WERI-Rb-1 (cell line): ENCODE measurements at regions not wholly inside any gene's neighbourhood (a gene's known extent, or its start where the extent isn't known, plus 50 kb on each side); places are given as distances from the start of the nearest gene placed in this dataset.
"Not testable (repeated sequence)": the region's sequence is repeated elsewhere in the genome, so short reads cannot be mapped to it uniquely, and the experiment has no call there.

ENCODE experiments used
- DNase-seq: peaks from one replicate; pipeline ENCODE4 v3.0.0-alpha.2; 2020
- H3K27ac ChIP-seq: fragments of 250-450 bp; sonication (Bioruptor Pico); 2 replicates; pipeline ENCODE4 v1.5.1; 2020; ENCODE audit warnings: mild to moderate bottlenecking, moderate library complexity
- H3K27me3 ChIP-seq: fragments of 250-450 bp; sonication (Bioruptor Pico); 2 replicates; pipeline ENCODE4 v1.5.1; 2021; ENCODE audit warnings: mild to moderate bottlenecking, low read depth, moderate library complexity; ENCODE audit not compliant: insufficient read depth, severe bottlenecking
- H3K36me3 ChIP-seq: fragments of 250-450 bp; sonication (Bioruptor Pico); 2 replicates; pipeline ENCODE4 v1.5.1; 2020; ENCODE audit warnings: mild to moderate bottlenecking, moderate library complexity
- H3K4me3 ChIP-seq: 2 replicates; pipeline ENCODE4 v1.5.1; 2011; ENCODE audit warnings: low read depth, mild to moderate bottlenecking, control low read depth, low read length
- H3K9me3 ChIP-seq: fragments of 250-450 bp; sonication (Bioruptor Pico); 2 replicates; pipeline ENCODE4 v1.5.1; 2021; ENCODE audit warnings: mild to moderate bottlenecking, moderate library complexity; ENCODE audit not compliant: severe bottlenecking
- TF ChIP-seq, protein P1 (sequence below): IDR thresholded peaks from 2 replicates; pipeline ENCODE4 v1.5.1; 2011; ENCODE audit warnings: low read depth, mild to moderate bottlenecking, control low read depth, inconsistent platforms, low read length

DNA sequence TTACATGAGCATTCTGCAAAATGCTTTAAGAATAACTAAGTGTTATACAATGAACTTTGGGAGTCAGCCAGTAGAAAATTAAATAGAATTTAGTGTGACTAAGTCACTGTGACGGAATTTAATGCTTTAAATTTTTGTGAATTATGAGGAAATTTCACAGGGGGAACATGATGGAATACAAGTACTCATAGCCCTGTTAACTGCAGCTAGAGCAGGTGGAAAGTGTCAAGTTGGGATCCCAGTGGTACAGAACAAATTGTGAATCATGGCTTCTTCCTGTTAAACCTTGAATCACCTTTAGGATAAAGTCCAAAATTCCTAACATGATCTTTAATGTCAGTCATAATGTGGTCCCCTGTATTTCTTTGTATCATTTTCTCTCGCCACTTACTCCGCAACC is 212.2 kb upstream of the CENPE start:
- H3K9me3 ChIP-seq = no peaks in the 10 kb centered on the region

DNA sequence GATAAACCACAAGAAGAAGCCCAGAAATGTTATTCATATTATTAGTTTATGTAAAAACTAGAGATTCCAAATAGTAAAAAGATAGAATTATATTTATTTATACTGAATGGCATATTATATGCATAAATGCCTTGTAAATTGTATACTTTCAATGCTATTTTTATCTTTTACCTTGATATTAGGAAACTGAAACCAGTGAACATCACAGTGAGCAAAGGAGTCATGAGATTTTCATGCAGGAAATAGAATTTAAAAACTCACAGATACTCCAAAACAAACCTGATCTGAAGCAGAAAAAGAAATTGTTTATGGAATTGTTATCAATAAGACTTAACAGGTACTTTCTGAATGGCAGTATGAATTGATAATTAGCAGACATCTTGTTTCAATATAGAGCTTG is 207.3 kb upstream of the CENPE start:
- DNase-seq = no peak
- Histone ChIP-seq H3K27me3 (no peaks in the 10 kb centered on the region), H3K36me3 (no peaks in the 10 kb centered on the region), H3K9me3 (no peaks in the 10 kb centered on the region), H3K27ac (no peak overlapping the region), H3K4me3 (no peak overlapping the region)
- TF ChIP-seq, protein P1, sequence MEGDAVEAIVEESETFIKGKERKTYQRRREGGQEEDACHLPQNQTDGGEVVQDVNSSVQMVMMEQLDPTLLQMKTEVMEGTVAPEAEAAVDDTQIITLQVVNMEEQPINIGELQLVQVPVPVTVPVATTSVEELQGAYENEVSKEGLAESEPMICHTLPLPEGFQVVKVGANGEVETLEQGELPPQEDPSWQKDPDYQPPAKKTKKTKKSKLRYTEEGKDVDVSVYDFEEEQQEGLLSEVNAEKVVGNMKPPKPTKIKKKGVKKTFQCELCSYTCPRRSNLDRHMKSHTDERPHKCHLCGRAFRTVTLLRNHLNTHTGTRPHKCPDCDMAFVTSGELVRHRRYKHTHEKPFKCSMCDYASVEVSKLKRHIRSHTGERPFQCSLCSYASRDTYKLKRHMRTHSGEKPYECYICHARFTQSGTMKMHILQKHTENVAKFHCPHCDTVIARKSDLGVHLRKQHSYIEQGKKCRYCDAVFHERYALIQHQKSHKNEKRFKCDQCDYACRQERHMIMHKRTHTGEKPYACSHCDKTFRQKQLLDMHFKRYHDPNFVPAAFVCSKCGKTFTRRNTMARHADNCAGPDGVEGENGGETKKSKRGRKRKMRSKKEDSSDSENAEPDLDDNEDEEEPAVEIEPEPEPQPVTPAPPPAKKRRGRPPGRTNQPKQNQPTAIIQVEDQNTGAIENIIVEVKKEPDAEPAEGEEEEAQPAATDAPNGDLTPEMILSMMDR = no peak

More for the DNA sequence above, 212.2 kb upstream of the CENPE start:
- no peak overlapping the region for H3K4me3 ChIP-seq
- no peaks in the 10 kb centered on the region for H3K27me3 ChIP-seq
- DNase-seq = no peak
- TF ChIP-seq, protein P1 = no peak
- no peaks in the 10 kb centered on the region for H3K36me3 ChIP-seq
- H3K27ac ChIP-seq = no peak overlapping the region

DNA sequence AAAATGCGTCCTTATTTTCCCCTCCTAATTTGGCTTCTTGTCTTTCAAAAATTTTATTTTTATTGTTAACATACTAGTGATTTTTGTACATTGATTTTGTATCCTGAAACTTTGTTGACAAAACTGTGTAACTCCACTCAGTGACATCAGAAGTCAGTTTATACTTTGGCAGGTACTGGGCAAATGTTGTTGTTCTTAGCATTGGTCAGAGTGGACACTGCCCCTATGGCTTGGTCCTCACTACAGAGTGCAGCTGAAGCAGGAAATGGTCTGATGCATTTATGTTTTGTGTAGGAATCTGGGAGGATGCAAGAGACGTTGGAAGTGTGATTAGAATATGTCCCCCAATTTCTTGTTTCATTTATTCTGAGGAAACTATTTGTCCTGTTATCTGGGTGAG is 205.5 kb upstream of the CENPE start:
- no peak overlapping the region for H3K27ac ChIP-seq
- TF ChIP-seq, protein P1 = no peak
- no peaks in the 10 kb centered on the region for H3K9me3 ChIP-seq
- H3K27me3 ChIP-seq = no peaks in the 10 kb centered on the region
- no peaks in the 10 kb centered on the region for H3K36me3 ChIP-seq
- H3K4me3 ChIP-seq = no peak overlapping the region
- no peak for DNase-seq

DNA sequence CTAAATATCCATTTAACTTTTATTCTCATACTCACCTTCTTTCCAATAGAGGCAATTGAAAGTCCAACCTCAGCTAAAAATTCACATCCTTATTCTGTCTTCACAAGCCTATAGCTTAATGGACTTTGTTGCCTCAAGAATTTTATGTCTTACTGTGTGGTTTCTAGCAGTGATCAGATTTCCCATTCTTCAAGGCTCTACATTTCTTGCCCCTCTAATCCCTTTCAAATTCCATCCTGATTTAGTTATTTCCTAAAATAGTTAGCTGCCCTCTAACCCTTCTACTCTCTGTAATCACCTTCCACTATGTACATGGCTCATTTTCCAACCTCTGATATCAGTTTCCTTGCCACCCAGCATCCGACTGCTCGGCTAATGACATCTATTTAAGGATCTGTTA is 204.1 kb upstream of the CENPE start:
- no peaks in the 10 kb centered on the region for H3K36me3 ChIP-seq
- no peaks in the 10 kb centered on the region for H3K9me3 ChIP-seq
- TF ChIP-seq, protein P1 = no peak
- DNase-seq = no peak
- no peaks in the 10 kb centered on the region for H3K27me3 ChIP-seq
- H3K4me3 ChIP-seq = no peak overlapping the region
- H3K27ac ChIP-seq = no peak overlapping the region

DNA sequence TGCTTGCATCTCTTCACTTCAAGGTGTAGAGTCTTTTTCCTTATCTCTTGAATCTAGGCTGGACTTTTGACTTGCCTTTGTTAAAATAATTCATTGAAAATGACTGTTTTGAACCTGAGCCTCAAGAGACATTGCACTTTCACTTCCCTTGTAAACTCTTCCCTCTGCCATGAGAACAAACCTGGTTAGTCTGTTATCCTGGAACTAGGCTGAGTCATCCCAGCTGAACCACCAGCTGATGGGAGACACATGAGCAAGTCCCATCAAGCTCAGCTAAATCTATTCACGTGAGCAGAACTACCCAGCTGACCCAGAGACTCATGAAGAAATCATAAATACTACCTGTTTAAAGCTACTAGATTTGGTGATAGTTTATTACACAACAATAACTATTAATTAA is 202.3 kb upstream of the CENPE start:
- no peak for DNase-seq
- no peak overlapping the region for H3K27ac ChIP-seq
- TF ChIP-seq, protein P1 = no peak

DNA sequence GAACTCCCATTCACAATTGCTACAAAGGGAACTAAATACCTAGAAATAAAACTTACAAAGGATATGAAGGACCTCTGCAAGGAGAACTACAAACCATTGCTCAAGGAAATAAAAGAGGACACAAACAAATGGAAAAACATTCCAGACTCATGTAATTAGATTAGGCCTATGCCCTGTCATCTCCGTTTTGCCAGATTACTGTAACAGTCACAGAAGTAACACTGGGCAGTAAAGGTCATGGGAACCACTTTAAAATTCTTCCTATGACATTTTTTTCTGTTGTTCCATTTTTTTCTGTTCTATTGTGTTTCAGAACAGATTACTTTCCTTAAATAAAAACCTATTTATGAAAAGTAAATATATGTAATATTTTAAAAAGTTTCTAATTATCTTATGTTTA is 199.4 kb upstream of the CENPE start:
- H3K4me3 ChIP-seq = no peak overlapping the region
- H3K9me3 ChIP-seq = no peaks in the 10 kb centered on the region
- TF ChIP-seq, protein P1 = no peak
- H3K27ac ChIP-seq = no peak overlapping the region
- no peaks in the 10 kb centered on the region for H3K36me3 ChIP-seq
- DNase-seq = no peak
- no peaks in the 10 kb centered on the region for H3K27me3 ChIP-seq

More for the DNA sequence above, 202.3 kb upstream of the CENPE start:
- no peak overlapping the region for H3K4me3 ChIP-seq
- H3K27me3 ChIP-seq = no peaks in the 10 kb centered on the region
- H3K9me3 ChIP-seq = no peaks in the 10 kb centered on the region
- H3K36me3 ChIP-seq = no peaks in the 10 kb centered on the region

DNA sequence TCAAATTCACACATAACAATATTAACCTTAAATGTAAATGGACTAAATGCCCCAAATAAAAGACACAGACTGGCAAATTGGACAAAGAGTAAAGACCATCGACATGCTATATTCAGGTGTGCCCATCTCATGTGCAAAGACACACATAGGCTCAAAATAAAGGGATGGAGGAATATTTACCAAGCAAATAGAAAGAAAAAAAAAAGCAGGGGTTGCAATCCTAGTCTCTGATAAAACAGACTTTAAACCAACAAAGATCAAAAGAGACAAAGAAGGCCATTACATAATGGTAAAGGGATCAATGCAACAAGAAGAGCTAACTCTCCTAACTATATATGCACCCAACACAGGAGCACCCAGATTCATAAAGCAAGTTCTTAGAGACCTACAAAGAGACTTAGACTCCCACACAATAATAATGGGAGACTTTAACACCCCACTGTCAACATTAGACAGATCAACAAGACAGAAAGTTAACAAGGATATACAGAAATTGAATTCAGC is 189.4 kb upstream of the CENPE start:
- H3K27ac ChIP-seq, DNase-seq, H3K9me3 ChIP-seq: not testable (repeated sequence)

DNA sequence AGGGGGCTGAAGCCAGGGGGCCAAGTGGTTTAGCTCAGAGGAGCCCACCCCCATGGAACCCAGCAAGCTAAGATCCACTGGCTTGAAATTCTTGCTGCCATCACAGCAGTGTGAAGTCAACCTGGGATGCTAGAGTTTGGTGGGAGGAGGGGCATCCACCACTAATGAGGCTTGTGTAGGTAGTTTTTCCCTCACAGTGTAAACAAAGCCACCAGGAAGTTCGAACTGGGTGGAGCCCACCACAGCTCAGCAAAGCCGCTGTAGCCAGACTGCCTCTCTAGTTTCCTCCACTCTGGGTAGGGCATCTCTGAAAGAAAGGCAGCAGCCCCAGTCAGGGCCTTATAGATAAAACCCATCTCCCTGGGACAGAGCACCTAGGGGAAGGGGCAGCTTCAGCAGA is 187.4 kb upstream of the CENPE start:
- not testable (repeated sequence) for H3K27me3 ChIP-seq, H3K9me3 ChIP-seq, H3K27ac ChIP-seq, H3K36me3 ChIP-seq, DNase-seq, H3K4me3 ChIP-seq

More for the DNA sequence above, 189.4 kb upstream of the CENPE start:
- not testable (repeated sequence) for H3K27me3 ChIP-seq, H3K4me3 ChIP-seq, H3K36me3 ChIP-seq
